WTC11 (cell line): ENCODE measurements at regions not wholly inside any gene's neighbourhood (a gene's known extent, or its start where the extent isn't known, plus 50 kb on each side); places are given as distances from the start of the nearest gene placed in this dataset.
A peak's percentile ranks its signal among the peaks of the same experiment; 100 is the strongest.

Source experiments
- ATAC-seq: fragments of 200-7000 bp; cut with Tn5 transposase; 2 replicates; pipeline ENCODE4 v1.10.0; 2021; ENCODE audit warnings: mild to moderate bottlenecking, moderate library complexity
- CTCF ChIA-PET: fragments of 300-600 bp; sonication (Branson Sonifier 250); formaldehyde crosslinking; loops from one replicate; lab custom pipeline; 2021; ENCODE audit warnings: antibody characterized with exemption; lab: Charles Lee
- POLR2A ChIA-PET: fragments of 350-600 bp; sonication (Branson Sonifier 250); formaldehyde crosslinking; loops from one replicate; lab custom pipeline; 2021; ENCODE audit warnings: antibody characterized with exemption; lab: Charles Lee
- DNase-seq: peaks from one replicate; pipeline ENCODE4 v3.0.0; 2021; ENCODE audit warnings: low spot score
- H3K27ac Mint-ChIP-seq: 2 replicates; pipeline ENCODE4 v1.8.0; 2021; ENCODE audit warnings: mixed read lengths
- H3K27me3 Mint-ChIP-seq: 2 replicates; pipeline ENCODE4 v1.8.0; 2021; ENCODE audit warnings: low read depth, mild to moderate bottlenecking, moderate library complexity, mixed read lengths
- H3K36me3 Mint-ChIP-seq: 2 replicates; pipeline ENCODE4 v1.8.0; 2021; ENCODE audit warnings: mixed read lengths
- H3K4me1 Mint-ChIP-seq: 2 replicates; pipeline ENCODE4 v1.8.0; 2022; ENCODE audit warnings: mixed read lengths
- H3K4me3 Mint-ChIP-seq: 2 replicates; pipeline ENCODE4 v1.8.0; 2021; ENCODE audit warnings: mild to moderate bottlenecking, moderate library complexity, mixed read lengths
- H3K9me3 Mint-ChIP-seq: 2 replicates; pipeline ENCODE4 v1.8.0; 2021; ENCODE audit warnings: mixed read lengths
- ATF1 ChIP-seq: sonication (generic); formaldehyde crosslinking; IDR thresholded peaks from 2 replicates; pipeline ENCODE4 v1.8.1; 2023; ENCODE audit warnings: mild to moderate bottlenecking, moderate library complexity, missing genetic modification reagents
- ELF4 ChIP-seq: sonication (generic); formaldehyde crosslinking; IDR thresholded peaks from 2 replicates; pipeline ENCODE4 v1.8.1; 2022; ENCODE audit warnings: low read depth, mild to moderate bottlenecking, moderate library complexity, missing genetic modification reagents
- ESRRA ChIP-seq: sonication (generic); formaldehyde crosslinking; IDR thresholded peaks from 2 replicates; pipeline ENCODE4 v1.8.1; 2022; ENCODE audit warnings: mild to moderate bottlenecking, missing genetic modification reagents, borderline replicate concordance
- GABPB1 ChIP-seq: sonication (generic); formaldehyde crosslinking; IDR thresholded peaks from 2 replicates; pipeline ENCODE4 v1.8.1; 2023; ENCODE audit warnings: mild to moderate bottlenecking, missing genetic modification reagents
- GTF2I ChIP-seq: fragments of 250-450 bp; sonication (Bioruptor Pico); conservative IDR thresholded peaks from 2 replicates; pipeline ENCODE4 v1.4.0; 2021; ENCODE audit warnings: mild to moderate bottlenecking
- IRF2 ChIP-seq: sonication (generic); formaldehyde crosslinking; IDR thresholded peaks from 2 replicates; pipeline ENCODE4 v1.8.0; 2022; ENCODE audit warnings: low read depth, missing genetic modification reagents, borderline replicate concordance
- MXD4 ChIP-seq: fragments of 250-450 bp; sonication (Bioruptor Pico); IDR thresholded peaks from 2 replicates; pipeline ENCODE4 v1.8.0; 2021; ENCODE audit warnings: mild to moderate bottlenecking, moderate library complexity, borderline replicate concordance
- NFATC4 ChIP-seq: fragments of 250-450 bp; sonication (Bioruptor Pico); IDR thresholded peaks from 2 replicates; pipeline ENCODE4 v1.9.0; 2021; ENCODE audit warnings: mild to moderate bottlenecking
- PRRX2 ChIP-seq: fragments of 250-450 bp; sonication (Bioruptor Pico); IDR thresholded peaks from 2 replicates; pipeline ENCODE4 v1.8.0; 2021; ENCODE audit warnings: mild to moderate bottlenecking
- SMAD3 ChIP-seq: sonication (generic); formaldehyde crosslinking; IDR thresholded peaks from 2 replicates; pipeline ENCODE4 v1.8.0; 2022; ENCODE audit warnings: missing genetic modification reagents, mild to moderate bottlenecking, borderline replicate concordance
- SOX15 ChIP-seq: fragments of 250-450 bp; sonication (Bioruptor Pico); IDR thresholded peaks from 2 replicates; pipeline ENCODE4 v1.9.0; 2021; ENCODE audit warnings: mild to moderate bottlenecking
- SP1 ChIP-seq: sonication (generic); formaldehyde crosslinking; conservative IDR thresholded peaks from 2 replicates; pipeline ENCODE4 v1.8.1; 2022; ENCODE audit warnings: missing genetic modification reagents
- TP53 ChIP-seq: sonication (generic); formaldehyde crosslinking; IDR thresholded peaks from 2 replicates; pipeline ENCODE4 v1.8.1; 2023; ENCODE audit warnings: mild to moderate bottlenecking, missing genetic modification reagents
- ZNF121 ChIP-seq: sonication (generic); formaldehyde crosslinking; IDR thresholded peaks from 2 replicates; pipeline ENCODE4 v1.8.0; 2023; ENCODE audit warnings: missing genetic modification reagents
- ZNF138 ChIP-seq: sonication (generic); formaldehyde crosslinking; conservative IDR thresholded peaks from 2 replicates; pipeline ENCODE4 v1.8.1; 2022; ENCODE audit warnings: mild to moderate bottlenecking, moderate library complexity, missing genetic modification reagents
- ZNF263 ChIP-seq: sonication (generic); formaldehyde crosslinking; IDR thresholded peaks from 2 replicates; pipeline ENCODE4 v1.8.1; 2022; ENCODE audit warnings: low read depth, mild to moderate bottlenecking, moderate library complexity, missing genetic modification reagents
- TF ChIP-seq, protein P1 (sequence below): sonication (generic); formaldehyde crosslinking; IDR thresholded peaks from 2 replicates; pipeline ENCODE4 v1.8.0; 2023; ENCODE audit warnings: missing genetic modification reagents
- TF ChIP-seq, protein P2 (sequence below): fragments of 250-450 bp; sonication (Bioruptor Pico); IDR thresholded peaks from 2 replicates; pipeline ENCODE4 v1.9.0; 2021; ENCODE audit warnings: mild to moderate bottlenecking
- TF ChIP-seq, protein P3 (sequence below): sonication (generic); formaldehyde crosslinking; IDR thresholded peaks from 2 replicates; pipeline ENCODE4 v1.8.1; 2023; ENCODE audit warnings: mild to moderate bottlenecking, missing genetic modification reagents, moderate library complexity
- TF ChIP-seq, protein P4 (sequence below): sonication (generic); formaldehyde crosslinking; IDR thresholded peaks from 2 replicates; pipeline ENCODE4 v1.8.0; 2022; ENCODE audit warnings: mild to moderate bottlenecking, missing genetic modification reagents
- TF ChIP-seq, protein P5 (sequence below): sonication (generic); formaldehyde crosslinking; IDR thresholded peaks from 2 replicates; pipeline ENCODE4 v1.8.1; 2022; ENCODE audit warnings: low read depth, missing genetic modification reagents, borderline replicate concordance

DNA sequence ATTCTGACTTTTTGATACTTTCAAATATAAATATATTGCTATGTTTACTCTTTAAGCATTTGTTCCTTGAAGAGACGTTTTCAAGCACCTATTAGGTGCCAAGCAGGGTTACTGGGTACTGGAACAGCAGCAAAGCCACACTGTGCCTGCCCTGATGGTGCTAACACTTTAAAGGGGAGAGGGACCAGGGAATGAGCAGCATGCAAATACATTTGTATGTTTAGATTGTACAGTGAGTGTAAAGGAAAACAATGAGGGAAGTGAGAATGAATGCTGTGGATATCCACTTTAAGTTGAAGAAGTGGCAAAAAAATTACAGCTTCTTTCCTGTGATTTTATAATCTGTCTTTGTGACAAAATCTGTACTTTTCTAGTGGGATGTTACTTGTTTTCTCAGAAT is 400.2 kb upstream of the ATP11B start:
- Mint-ChIP-seq H3K36me3 (0 out of 2 replicates have a peak, but pooled peaks cover 8% of the 10 kb centered on the region), H3K27ac (no peak overlapping the region), H3K4me1 (peaks cover 27% of the 10 kb centered on the region), H3K9me3 (peaks cover 10% of the 10 kb centered on the region), H3K4me3 (no peak overlapping the region), H3K27me3 (no peaks in the 10 kb centered on the region; the same call in 1 of the 2 replicates)
- ATAC-seq, result no peak
- POLR2A ChIA-PET, result no interaction called here
- TF ChIP-seq SMAD3 (CRISPR knock-in tag), result no peak
- TF ChIP-seq IRF2 (CRISPR knock-in tag), result no peak
- no peak for TF ChIP-seq ZNF138 (CRISPR knock-in tag)
- no peak for TF ChIP-seq ATF1
- TF ChIP-seq, protein P1, sequence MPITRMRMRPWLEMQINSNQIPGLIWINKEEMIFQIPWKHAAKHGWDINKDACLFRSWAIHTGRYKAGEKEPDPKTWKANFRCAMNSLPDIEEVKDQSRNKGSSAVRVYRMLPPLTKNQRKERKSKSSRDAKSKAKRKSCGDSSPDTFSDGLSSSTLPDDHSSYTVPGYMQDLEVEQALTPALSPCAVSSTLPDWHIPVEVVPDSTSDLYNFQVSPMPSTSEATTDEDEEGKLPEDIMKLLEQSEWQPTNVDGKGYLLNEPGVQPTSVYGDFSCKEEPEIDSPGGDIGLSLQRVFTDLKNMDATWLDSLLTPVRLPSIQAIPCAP (CRISPR knock-in tag), result no peak
- no peak for TF ChIP-seq SOX15
- TF ChIP-seq ZNF263, result no peak
- TF ChIP-seq, protein P2, sequence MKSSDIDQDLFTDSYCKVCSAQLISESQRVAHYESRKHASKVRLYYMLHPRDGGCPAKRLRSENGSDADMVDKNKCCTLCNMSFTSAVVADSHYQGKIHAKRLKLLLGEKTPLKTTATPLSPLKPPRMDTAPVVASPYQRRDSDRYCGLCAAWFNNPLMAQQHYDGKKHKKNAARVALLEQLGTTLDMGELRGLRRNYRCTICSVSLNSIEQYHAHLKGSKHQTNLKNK (CRISPR knock-in tag), result no peak
- no peak for DNase-seq
- CTCF ChIA-PET, result interaction anchor here (0.8 to 1.6 kb wide), 7 partner anchors 29 to 290 kb away, joined by 3 to 13 read pairs (median 7); no protein-coding TSS in a partner anchor

DNA sequence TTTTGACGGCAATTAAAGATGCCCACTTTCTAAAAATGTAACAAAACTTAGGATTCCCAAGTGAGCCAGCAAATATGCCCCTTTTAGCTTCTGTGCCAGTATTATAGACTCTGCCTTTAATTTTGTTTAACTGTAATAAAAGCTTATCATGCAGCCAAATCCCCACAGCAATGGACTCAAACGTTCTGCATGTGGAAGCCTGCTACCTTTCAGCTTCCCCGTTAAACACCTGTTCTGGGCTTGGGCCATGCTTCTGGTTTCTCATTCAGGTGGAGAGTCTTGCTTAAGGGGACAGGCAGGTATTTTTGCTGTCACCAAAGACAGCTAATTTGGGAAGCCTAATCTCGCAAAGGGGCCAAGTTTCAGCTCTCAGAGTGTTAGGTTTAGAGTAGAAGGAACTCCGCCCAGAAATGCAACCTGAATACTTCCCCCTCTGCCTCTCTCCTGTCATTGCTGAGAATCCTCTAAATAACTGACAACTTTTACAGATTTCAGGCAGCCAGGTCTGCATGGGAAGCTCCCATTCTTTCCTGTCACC is 399.4 kb upstream of the ATP11B start:
- peaks cover 29% of the 10 kb centered on the region for H3K4me1 Mint-ChIP-seq
- ATAC-seq, result peak; percentile 30; the same call in 1 of the 2 replicates
- H3K27ac Mint-ChIP-seq, result no peak overlapping the region
- CTCF ChIA-PET, result no interaction called here
- peaks cover 6% of the 10 kb centered on the region for H3K9me3 Mint-ChIP-seq
- no peak for DNase-seq
- no peak for TF ChIP-seq PRRX2 (CRISPR knock-in tag)
- TF ChIP-seq GTF2I (CRISPR knock-in tag), result no peak
- TF ChIP-seq, protein P3, sequence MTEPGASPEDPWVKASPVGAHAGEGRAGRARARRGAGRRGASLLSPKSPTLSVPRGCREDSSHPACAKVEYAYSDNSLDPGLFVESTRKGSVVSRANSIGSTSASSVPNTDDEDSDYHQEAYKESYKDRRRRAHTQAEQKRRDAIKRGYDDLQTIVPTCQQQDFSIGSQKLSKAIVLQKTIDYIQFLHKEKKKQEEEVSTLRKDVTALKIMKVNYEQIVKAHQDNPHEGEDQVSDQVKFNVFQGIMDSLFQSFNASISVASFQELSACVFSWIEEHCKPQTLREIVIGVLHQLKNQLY, result no peak
- no peak for TF ChIP-seq TP53 (CRISPR knock-in tag)
- TF ChIP-seq MXD4 (CRISPR knock-in tag), result no peak
- TF ChIP-seq GABPB1 (CRISPR knock-in tag), result no peak
- TF ChIP-seq ELF4 (CRISPR knock-in tag), result no peak
- TF ChIP-seq, protein P4, sequence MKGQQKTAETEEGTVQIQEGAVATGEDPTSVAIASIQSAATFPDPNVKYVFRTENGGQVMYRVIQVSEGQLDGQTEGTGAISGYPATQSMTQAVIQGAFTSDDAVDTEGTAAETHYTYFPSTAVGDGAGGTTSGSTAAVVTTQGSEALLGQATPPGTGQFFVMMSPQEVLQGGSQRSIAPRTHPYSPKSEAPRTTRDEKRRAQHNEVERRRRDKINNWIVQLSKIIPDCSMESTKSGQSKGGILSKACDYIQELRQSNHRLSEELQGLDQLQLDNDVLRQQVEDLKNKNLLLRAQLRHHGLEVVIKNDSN (CRISPR knock-in tag), result no peak
- no peak for TF ChIP-seq ZNF121 (CRISPR knock-in tag)
- TF ChIP-seq, all 79 proteins: peak for 0
- Mint-ChIP-seq H3K27me3 (no peaks in the 10 kb centered on the region; the same call in 1 of the 2 replicates), H3K36me3 (0 out of 2 replicates have a peak, but pooled peaks cover 5% of the 10 kb centered on the region), H3K4me3 (no peak overlapping the region)
- POLR2A ChIA-PET, result no interaction called here

DNA sequence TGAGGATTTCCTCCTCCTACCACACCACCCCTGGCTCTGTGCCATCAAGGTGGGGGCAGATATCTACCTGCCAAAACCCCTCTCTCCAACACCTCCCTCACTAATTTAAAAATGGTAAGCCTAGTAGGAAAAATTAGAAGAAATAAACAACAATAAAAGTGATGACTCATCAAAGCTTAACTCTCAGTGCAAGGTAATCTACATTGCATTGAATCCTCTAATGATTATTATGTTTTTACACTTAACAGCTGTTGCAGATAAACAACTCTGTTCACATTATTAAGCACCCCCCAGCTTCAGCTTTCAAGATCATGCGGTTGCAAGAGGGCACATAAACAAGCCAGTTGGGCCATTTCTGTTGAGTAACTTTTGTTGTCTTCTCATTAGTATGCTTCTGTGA is 396.1 kb upstream of the ATP11B start:
- Mint-ChIP-seq H3K27ac (no peak overlapping the region), H3K27me3 (no peaks in the 10 kb centered on the region; the same call in 1 of the 2 replicates), H3K4me3 (no peak overlapping the region), H3K36me3 (no peaks in the 10 kb centered on the region), H3K4me1 (peaks cover 46% of the 10 kb centered on the region), H3K9me3 (peaks cover 3% of the 10 kb centered on the region; the same call in 1 of the 2 replicates)
- CTCF ChIA-PET, result interaction anchor here (0.8 to 1.7 kb wide), 2 partner anchors 8 to 224 kb away, joined by 3 to 7 read pairs; no protein-coding TSS in a partner anchor
- no peak for ATAC-seq
- POLR2A ChIA-PET, result no interaction called here
- no peak for TF ChIP-seq SP1 (CRISPR knock-in tag)
- TF ChIP-seq, protein P5, sequence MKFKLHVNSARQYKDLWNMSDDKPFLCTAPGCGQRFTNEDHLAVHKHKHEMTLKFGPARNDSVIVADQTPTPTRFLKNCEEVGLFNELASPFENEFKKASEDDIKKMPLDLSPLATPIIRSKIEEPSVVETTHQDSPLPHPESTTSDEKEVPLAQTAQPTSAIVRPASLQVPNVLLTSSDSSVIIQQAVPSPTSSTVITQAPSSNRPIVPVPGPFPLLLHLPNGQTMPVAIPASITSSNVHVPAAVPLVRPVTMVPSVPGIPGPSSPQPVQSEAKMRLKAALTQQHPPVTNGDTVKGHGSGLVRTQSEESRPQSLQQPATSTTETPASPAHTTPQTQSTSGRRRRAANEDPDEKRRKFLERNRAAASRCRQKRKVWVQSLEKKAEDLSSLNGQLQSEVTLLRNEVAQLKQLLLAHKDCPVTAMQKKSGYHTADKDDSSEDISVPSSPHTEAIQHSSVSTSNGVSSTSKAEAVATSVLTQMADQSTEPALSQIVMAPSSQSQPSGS, result no peak
- no peak for TF ChIP-seq PRRX2 (CRISPR knock-in tag)
- TF ChIP-seq ESRRA, result no peak
- TF ChIP-seq SMAD3 (CRISPR knock-in tag), result no peak
- no peak for TF ChIP-seq NFATC4
- DNase-seq, result no peak
